Lung (tissue), 11 donors: ENCODE measurements at regions not wholly inside any gene's neighbourhood (a gene's known extent, or its start where the extent isn't known, plus 50 kb on each side); places are given as distances from the start of the nearest gene placed in this dataset.
"Not testable (repeated sequence)": the region's sequence is repeated elsewhere in the genome, so short reads cannot be mapped to it uniquely, and the experiment has no call there.

ENCODE experiments used
- ATAC-seq: fragments of 200-7000 bp; cut with Tn5 transposase; one replicate; pipeline ENCODE4 v1.9.1; 2020; ENCODE audit warnings: moderate number of reproducible peaks; ENCODE audit not compliant: insufficient read depth, low FRiP score
- DNase-seq, 3 donors: peaks; one replicate each; pipeline ENCODE4 v3.0.0-alpha.2; 2013 to 2017
- H3K27ac ChIP-seq, 2 donors: one replicate each; pipeline ENCODE4 v1.5.1; 2013; ENCODE audit warnings: mild to moderate bottlenecking in 2 of 2, moderate library complexity in 2 of 2, control low read depth in 1 of 2, inconsistent platforms in 1 of 2, low read depth in 1 of 2, low read length in 1 of 2
- H3K27me3 ChIP-seq, 3 donors: one replicate each; pipeline ENCODE4 v1.5.1; 2013; ENCODE audit warnings: low read length in 2 of 3; ENCODE audit not compliant: control insufficient read depth in 3 of 3, insufficient read depth in 3 of 3
- H3K36me3 ChIP-seq, 4 donors: one replicate each; pipeline ENCODE4 v1.5.1; 2013; ENCODE audit warnings: low read length in 4 of 4, mild to moderate bottlenecking in 1 of 4, moderate library complexity in 1 of 4; ENCODE audit not compliant: control insufficient read depth in 4 of 4, insufficient read depth in 4 of 4
- H3K4me1 ChIP-seq, 5 donors: one replicate each; pipeline ENCODE4 v1.5.1; 2013; ENCODE audit warnings: low read length in 5 of 5, mild to moderate bottlenecking in 2 of 5, moderate library complexity in 1 of 5; ENCODE audit not compliant: control insufficient read depth in 5 of 5, insufficient read depth in 5 of 5
- H3K4me3 ChIP-seq: one replicate; pipeline ENCODE4 v1.5.1; 2013; ENCODE audit warnings: mild to moderate bottlenecking, control low read depth, moderate library complexity
- H3K9ac ChIP-seq, 2 donors: one replicate each; pipeline ENCODE4 v1.5.1; 2013; ENCODE audit warnings: low read length in 2 of 2, control low read depth in 1 of 2; ENCODE audit not compliant: insufficient read depth in 1 of 2
- H3K9me3 ChIP-seq, 4 donors: one replicate each; pipeline ENCODE4 v1.5.1; 2013; ENCODE audit warnings: low read length in 3 of 4, mild to moderate bottlenecking in 1 of 4, moderate library complexity in 1 of 4; ENCODE audit not compliant: control insufficient read depth in 4 of 4, insufficient read depth in 3 of 4
- WGBS, 2 donors: extraction: QIAGEN DNeasy Blood & Tissue Kit; methylation state at CpG; one replicate each; pipeline ENCODE4 v1.1.7; 2013; 5-methylcytosine and 5-hydroxymethylcytosine counted together
- TF ChIP-seq, protein P1 (sequence below): IDR thresholded peaks from 2 replicates; pipeline ENCODE4 v1.5.1; 2012; ENCODE audit warnings: mild to moderate bottlenecking; ENCODE audit errors: control extremely low read depth, extremely low read depth
- donor health status: control.
- donor health status: control.
- donor health status: Bipolar disorder and iron deficiency.
- donor health status: healthy.
- donor health status: DM: yes; HTN: yes; CAD: no.

GRCh38 chr2:66252109-66252508 is 182.8 kb upstream of the MEIS1 start:
- no peak overlapping the region for H3K4me3 ChIP-seq
- DNase-seq (no peak), ATAC-seq (no peak)
- H3K9me3 ChIP-seq: no peaks in the 10 kb centered on the region
- 86 to 87% methylated on average over 5 of the region's 5 CpGs for whole genome bisulfite sequencing, 2 donors
- H3K27me3 ChIP-seq: peaks cover 0 to 3% (median 0%) of the 10 kb centered on the region in 3 donors
- TF ChIP-seq, protein P1, sequence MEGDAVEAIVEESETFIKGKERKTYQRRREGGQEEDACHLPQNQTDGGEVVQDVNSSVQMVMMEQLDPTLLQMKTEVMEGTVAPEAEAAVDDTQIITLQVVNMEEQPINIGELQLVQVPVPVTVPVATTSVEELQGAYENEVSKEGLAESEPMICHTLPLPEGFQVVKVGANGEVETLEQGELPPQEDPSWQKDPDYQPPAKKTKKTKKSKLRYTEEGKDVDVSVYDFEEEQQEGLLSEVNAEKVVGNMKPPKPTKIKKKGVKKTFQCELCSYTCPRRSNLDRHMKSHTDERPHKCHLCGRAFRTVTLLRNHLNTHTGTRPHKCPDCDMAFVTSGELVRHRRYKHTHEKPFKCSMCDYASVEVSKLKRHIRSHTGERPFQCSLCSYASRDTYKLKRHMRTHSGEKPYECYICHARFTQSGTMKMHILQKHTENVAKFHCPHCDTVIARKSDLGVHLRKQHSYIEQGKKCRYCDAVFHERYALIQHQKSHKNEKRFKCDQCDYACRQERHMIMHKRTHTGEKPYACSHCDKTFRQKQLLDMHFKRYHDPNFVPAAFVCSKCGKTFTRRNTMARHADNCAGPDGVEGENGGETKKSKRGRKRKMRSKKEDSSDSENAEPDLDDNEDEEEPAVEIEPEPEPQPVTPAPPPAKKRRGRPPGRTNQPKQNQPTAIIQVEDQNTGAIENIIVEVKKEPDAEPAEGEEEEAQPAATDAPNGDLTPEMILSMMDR: no peak
- H3K27ac ChIP-seq: no peak overlapping the region
- H3K4me1 ChIP-seq: peaks cover 0 to 8% (median 0%) of the 10 kb centered on the region in 5 donors
- no peak overlapping the region for H3K9ac ChIP-seq
- no peaks in the 10 kb centered on the region for H3K36me3 ChIP-seq

DNA sequence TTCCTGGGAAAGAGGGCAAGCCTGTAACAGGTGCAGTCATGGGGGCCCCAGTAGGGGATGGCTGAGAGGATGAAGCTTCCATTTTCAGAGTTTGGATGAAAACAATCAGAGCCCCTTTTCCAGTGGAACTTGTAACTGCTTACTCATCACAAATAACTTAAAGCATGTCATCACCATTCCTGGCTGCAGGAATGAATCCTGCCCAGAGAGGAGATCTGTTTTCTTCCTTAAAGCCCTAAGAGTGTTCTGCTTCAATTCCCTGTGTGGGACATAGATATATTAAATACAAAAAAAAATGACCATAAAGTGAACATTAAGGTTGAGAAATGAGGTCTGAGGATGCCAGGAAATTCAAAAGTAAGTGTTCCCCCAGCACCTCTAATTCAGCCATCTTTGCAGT is 183.4 kb upstream of the MEIS1 start:
- Histone ChIP-seq H3K4me1 (peaks cover 0 to 8% (median 0%) of the 10 kb centered on the region in 5 donors), H3K36me3 (no peaks in the 10 kb centered on the region), H3K9ac (no peak overlapping the region), H3K4me3 (no peak overlapping the region), H3K27me3 (peaks cover 0 to 3% (median 0%) of the 10 kb centered on the region in 3 donors), H3K27ac (no peak overlapping the region), H3K9me3 (no peaks in the 10 kb centered on the region)
- TF ChIP-seq, protein P1: no peak
- ATAC-seq (no peak), DNase-seq (no peak)

- H3K4me3 ChIP-seq, H3K4me1 ChIP-seq, H3K36me3 ChIP-seq, ATAC-seq, DNase-seq, H3K27ac ChIP-seq, H3K27me3 ChIP-seq, H3K9me3 ChIP-seq, H3K9ac ChIP-seq: not testable (repeated sequence)
- WGBS, 2 donors: 75 to 79% methylated on average over 5 of the region's 7 CpGs
These were observed 185.8 kb upstream of the MEIS1 start for GRCh38 chr2:66249089-66249488.

DNA sequence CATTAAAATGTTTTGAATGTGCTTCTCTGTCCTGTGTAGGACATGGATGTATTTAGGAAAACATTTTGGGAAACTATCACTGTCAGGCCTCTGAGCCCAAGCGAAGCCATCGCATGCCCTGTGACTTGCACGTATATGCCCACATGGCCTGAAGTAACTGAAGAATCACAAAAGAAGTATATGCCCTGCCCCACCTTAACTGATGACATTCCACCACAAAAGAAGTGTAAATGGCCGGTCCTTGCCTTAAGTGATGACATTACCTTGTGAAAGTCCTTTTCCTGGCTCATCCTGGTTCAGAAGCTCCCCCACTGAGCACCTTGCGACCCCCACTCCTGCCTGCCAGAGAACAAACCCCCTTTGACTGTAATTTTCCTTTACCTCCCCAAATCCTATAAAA is 191.1 kb upstream of the MEIS1 start:
- 90 to 91% methylated on average over 5 of the region's 5 CpGs for WGBS, 2 donors
- not testable (repeated sequence) for H3K9ac ChIP-seq, H3K27me3 ChIP-seq, H3K4me3 ChIP-seq, ATAC-seq, H3K36me3 ChIP-seq, H3K27ac ChIP-seq, DNase-seq, H3K9me3 ChIP-seq
- peaks cover 0 to 27% (median 0%) of the 10 kb centered on the region in 5 donors for H3K4me1 ChIP-seq

- H3K9me3 ChIP-seq, H3K27ac ChIP-seq, H3K9ac ChIP-seq, H3K4me3 ChIP-seq, DNase-seq, ATAC-seq, H3K36me3 ChIP-seq, H3K27me3 ChIP-seq: not testable (repeated sequence)
- 71 to 72% methylated on average over 1 of the region's 1 CpG for WGBS, 2 donors
- peaks cover 0 to 27% (median 0%) of the 10 kb centered on the region in 5 donors for H3K4me1 ChIP-seq
These were observed 192.0 kb upstream of the MEIS1 start for GRCh38 chr2:66242888-66243287.
